Prostate gland (tissue), 2 donors: ENCODE measurements at regions not wholly inside any gene's neighbourhood (a gene's known extent, or its start where the extent isn't known, plus 50 kb on each side); places are given as distances from the start of the nearest gene placed in this dataset.

ENCODE experiments used
- DNase-seq: peaks from one replicate; pipeline ENCODE4 v3.0.0-alpha.2; 2019; ENCODE audit warnings: low spot score
- H3K27ac ChIP-seq, 2 donors: fragments of 200-600 bp; sonication (generic); 2 replicates each; pipeline ENCODE4 v1.5.1; 2017 to 2019
- H3K27me3 ChIP-seq: fragments of 200-600 bp; sonication (generic); replicated peaks from 2 replicates; pipeline ENCODE4 v1.5.1; 2019; ENCODE audit not compliant: insufficient read depth
- H3K36me3 ChIP-seq, 2 donors: fragments of 200-600 bp; sonication (generic); 1 replicate in 1 of 2; 2 replicates in 1 of 2; pipeline versions ENCODE4 v1.5.1 to v1.8.1; 2017 to 2019
- H3K4me1 ChIP-seq: fragments of 200-600 bp; sonication (generic); replicated peaks from 2 replicates; pipeline ENCODE4 v1.5.1; 2019
- H3K4me3 ChIP-seq, 2 donors: fragments of 200-600 bp; sonication (generic); 2 replicates each; pipeline ENCODE4 v1.5.1; 2017 to 2019
- H3K9me3 ChIP-seq: fragments of 200-600 bp; sonication (generic); 2 replicates; pipeline ENCODE4 v1.5.1; 2017
- CTCF ChIP-seq, 4 experiments: fragments of 200-600 bp in 2 of 4; fragments of 450-650 bp in 2 of 4; sonication (generic) in 2 of 4; IDR thresholded peaks; 1 replicate in 3 of 4; 2 replicates in 1 of 4; pipeline ENCODE4 v1.5.1; 2016 to 2019; ENCODE audit warnings: antibody characterized with exemption in 4 of 4, mild to moderate bottlenecking in 2 of 4, moderate library complexity in 2 of 4
- POLR2A ChIP-seq: fragments of 450-650 bp; IDR thresholded peaks from one replicate; pipeline ENCODE4 v1.6.1; 2016; ENCODE audit warnings: antibody characterized with exemption, mild to moderate bottlenecking
- POLR2AphosphoS5 ChIP-seq: sonication (generic); formaldehyde crosslinking; IDR thresholded peaks from one replicate; pipeline ENCODE4 v1.6.1; 2017; ENCODE audit warnings: antibody characterized with exemption
- WGBS: methylation state at CpG from one replicate; pipeline ENCODE4 v1.1.5; 2018; 5-methylcytosine and 5-hydroxymethylcytosine counted together
- intact Hi-C: fragments of 100-400 bp; cut with DNase I; formaldehyde crosslinking; loops from one replicate; pipeline ENCODE4 v1.14.2; 2022

GRCh38 chr9:134993996-134994720, 76.4 kb upstream of the FCN1 start:
- Histone ChIP-seq H3K36me3 (no peaks in the 10 kb centered on the region), H3K27me3 (no peaks in the 10 kb centered on the region), H3K27ac (no peak overlapping the region), H3K9me3 (no peaks in the 10 kb centered on the region), H3K4me1 (no peaks in the 10 kb centered on the region), H3K4me3 (no peak overlapping the region)
- intact Hi-C loops, result no loop called here
- TF ChIP-seq POLR2AphosphoS5 (no peak), CTCF (IDR thresholded peaks at IDR 0.05) (no peak), POLR2A (no peak)
- 93% methylated on average over 15 of the region's 15 CpGs for WGBS
- no peak for DNase-seq

DNA sequence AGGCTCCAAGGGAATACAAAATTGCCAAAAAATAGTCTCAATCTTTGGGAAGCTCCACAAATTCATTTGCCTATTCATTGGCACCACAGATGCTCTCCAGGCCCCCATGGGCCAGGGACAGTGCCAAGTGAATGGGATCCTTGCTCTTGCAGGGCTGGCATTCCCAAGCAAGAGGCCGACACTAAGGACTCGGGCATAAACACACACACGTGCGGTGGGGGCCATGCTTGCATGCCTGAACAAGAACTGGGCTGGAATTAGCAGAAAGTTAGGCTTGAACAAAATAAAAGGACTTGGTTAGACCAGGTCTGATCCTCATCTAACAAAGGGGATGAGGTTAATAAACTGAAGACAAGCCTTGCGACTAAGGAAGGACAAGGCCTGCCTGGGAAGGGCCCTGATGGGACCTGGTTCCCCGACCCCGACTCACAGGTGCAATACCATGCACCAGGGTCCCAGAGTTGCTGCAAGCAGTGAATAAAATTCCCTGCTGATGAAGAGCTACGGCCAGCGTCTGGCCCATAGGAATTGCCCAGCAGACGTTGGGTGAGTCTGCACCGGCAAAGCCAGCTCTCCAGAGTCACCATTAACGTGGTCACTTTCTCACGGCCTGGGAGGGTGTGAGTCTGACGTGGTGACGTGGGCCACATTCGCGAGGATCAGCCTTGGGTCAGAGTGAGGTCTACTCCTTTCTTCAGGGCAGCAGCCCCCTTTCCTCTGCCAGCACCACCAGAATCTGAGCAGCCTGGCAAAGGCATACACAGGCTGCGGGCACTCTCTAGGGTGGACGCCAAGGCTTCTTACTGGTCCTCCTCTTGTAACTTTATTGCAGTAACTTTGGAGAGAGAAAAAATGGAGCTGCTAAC, 77.4 kb upstream of the FCN1 start:
- TF ChIP-seq POLR2AphosphoS5 (no peak), CTCF (IDR thresholded peaks at IDR 0.05) (no peak), POLR2A (no peak)
- Histone ChIP-seq H3K4me3 (no peak overlapping the region), H3K27me3 (no peaks in the 10 kb centered on the region), H3K9me3 (no peaks in the 10 kb centered on the region), H3K4me1 (no peaks in the 10 kb centered on the region), H3K27ac (no peak overlapping the region), H3K36me3 (no peaks in the 10 kb centered on the region)
- DNase-seq, result no peak
- intact Hi-C loops, result no loop called here
- WGBS, result 55% methylated on average over 19 of the region's 19 CpGs

DNA sequence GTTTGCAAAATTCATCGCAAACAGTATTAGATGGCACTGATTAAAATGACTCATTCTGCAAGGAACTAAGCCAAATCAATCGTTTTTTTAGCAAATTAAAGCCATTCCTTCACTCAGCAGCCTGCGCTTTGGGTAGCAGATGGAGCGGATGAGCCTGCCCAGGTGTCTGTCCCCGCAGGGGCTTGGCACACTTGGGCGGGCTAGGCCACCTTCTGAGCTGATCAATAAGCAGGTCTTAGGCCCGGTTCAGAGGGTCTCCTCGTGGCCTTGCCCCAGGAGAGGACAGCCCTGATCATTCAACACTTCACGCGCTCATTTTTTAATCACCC, 78.0 kb upstream of the FCN1 start:
- intact Hi-C loops, result no loop called here

GRCh38 chr9:134996591-134997530, 79.1 kb upstream of the FCN1 start:
- intact Hi-C loops, result no loop called here
- no peak for TF ChIP-seq POLR2AphosphoS5
- no peak for TF ChIP-seq CTCF (IDR thresholded peaks at IDR 0.05)
- no peak for TF ChIP-seq POLR2A
- Histone ChIP-seq H3K9me3 (no peaks in the 10 kb centered on the region), H3K36me3 (no peaks in the 10 kb centered on the region), H3K27ac (no peak overlapping the region), H3K27me3 (no peaks in the 10 kb centered on the region), H3K4me1 (no peaks in the 10 kb centered on the region), H3K4me3 (no peak overlapping the region)
- no peak for DNase-seq
- 90% methylated on average over 24 of the region's 24 CpGs for WGBS

More for the DNA sequence above, 78.0 kb upstream of the FCN1 start:
- Histone ChIP-seq H3K4me3 (no peak overlapping the region), H3K27me3 (no peaks in the 10 kb centered on the region), H3K4me1 (no peaks in the 10 kb centered on the region), H3K27ac (no peak overlapping the region), H3K9me3 (no peaks in the 10 kb centered on the region), H3K36me3 (no peaks in the 10 kb centered on the region)
- no peak for TF ChIP-seq POLR2AphosphoS5
- TF ChIP-seq POLR2A, result no peak
- no peak for TF ChIP-seq CTCF (IDR thresholded peaks at IDR 0.05)
- WGBS, result 47% methylated on average over 10 of the region's 10 CpGs
- DNase-seq, result no peak
